ENCODE measurements at regions not wholly inside any gene's neighbourhood (a gene's known extent, or its start where the extent isn't known, plus 50 kb on each side); places are given as distances from the start of the nearest gene placed in this dataset.

- no peaks in the 10 kb centered on the region for H3K27me3 ChIP-seq
- TF ChIP-seq CTCF (IDR thresholded peaks at IDR 0.05) = no peak
- intact Hi-C loops (cut with DNase I) = no loop called here
- no peak overlapping the region for H3K4me3 ChIP-seq
- H3K27ac ChIP-seq = no peak overlapping the region
- no peak for DNase-seq
- H3K36me3 ChIP-seq = no peaks in the 10 kb centered on the region
- no peaks in the 10 kb centered on the region for H3K9me3 ChIP-seq
- H3K4me1 ChIP-seq = no peaks in the 10 kb centered on the region
- ATAC-seq = no peak
These were observed 197.2 kb upstream of the MDGA2 start for GRCh38 chr14:47872588-47872987.

GRCh38 chr14:47863441-47863840 is 188.0 kb upstream of the MDGA2 start:
- Histone ChIP-seq H3K27me3 (no peaks in the 10 kb centered on the region), H3K36me3 (no peaks in the 10 kb centered on the region), H3K4me1 (no peaks in the 10 kb centered on the region), H3K4me3 (no peak overlapping the region), H3K27ac (no peak overlapping the region), H3K9me3 (peaks cover 0 to 5% of the 10 kb centered on the region in 2 donors)
- TF ChIP-seq CTCF (IDR thresholded peaks at IDR 0.05) = no peak
- no peak for ATAC-seq
- no peak for DNase-seq
- intact Hi-C loops (cut with DNase I) = no loop called here

GRCh38 chr14:47857646-47858045 is 182.2 kb upstream of the MDGA2 start:
- no peaks in the 10 kb centered on the region for H3K4me1 ChIP-seq
- TF ChIP-seq CTCF (IDR thresholded peaks at IDR 0.05) = no peak
- H3K27me3 ChIP-seq = no peaks in the 10 kb centered on the region
- ATAC-seq (no peak), DNase-seq (no peak)
- H3K36me3 ChIP-seq = no peaks in the 10 kb centered on the region
- intact Hi-C loops (cut with DNase I) = no loop called here
- peaks cover 0 to 5% of the 10 kb centered on the region in 2 donors for H3K9me3 ChIP-seq
- H3K4me3 ChIP-seq = no peak overlapping the region
- no peak overlapping the region for H3K27ac ChIP-seq

GRCh38 chr14:47852278-47852677 is 176.9 kb upstream of the MDGA2 start:
- no peak overlapping the region for H3K4me3 ChIP-seq
- no peaks in the 10 kb centered on the region for H3K36me3 ChIP-seq
- H3K9me3 ChIP-seq = peaks cover 0 to 2% of the 10 kb centered on the region in 2 donors
- H3K4me1 ChIP-seq = no peaks in the 10 kb centered on the region
- ATAC-seq = no peak
- intact Hi-C loops (cut with DNase I) = no loop called here
- no peaks in the 10 kb centered on the region for H3K27me3 ChIP-seq
- no peak for DNase-seq
- no peak overlapping the region for H3K27ac ChIP-seq
- TF ChIP-seq CTCF (IDR thresholded peaks at IDR 0.05) = no peak

- TF ChIP-seq CTCF (IDR thresholded peaks at IDR 0.05) = no peak
- DNase-seq = no peak
These were observed 170.6 kb upstream of the MDGA2 start for GRCh38 chr14:47846008-47846407.

More at GRCh38 chr14:47846008-47846407, 170.6 kb upstream of the MDGA2 start:
- Histone ChIP-seq H3K27ac (no peak overlapping the region), H3K4me3 (no peak overlapping the region), H3K36me3 (no peaks in the 10 kb centered on the region), H3K27me3 (no peaks in the 10 kb centered on the region), H3K4me1 (no peaks in the 10 kb centered on the region), H3K9me3 (peaks cover 0 to 24% of the 10 kb centered on the region in 2 donors)
- ATAC-seq = no peak
- intact Hi-C loops (cut with DNase I) = no loop called here

All from left lung (tissue), 4 donors.